ENCODE measurements at regions not wholly inside any gene's neighbourhood (a gene's known extent, or its start where the extent isn't known, plus 50 kb on each side); places are given as distances from the start of the nearest gene placed in this dataset.

GRCh38 chr2:9762164-9762563 is 81.1 kb upstream of the TAF1B start:
- intact Hi-C loops (cut with DNase I; ENCODE audit: low total_unique reads): no loop called here
- no peak overlapping the region for H3K4me3 ChIP-seq
- DNase-seq: no peak
- H3K4me1 ChIP-seq: no peaks in the 10 kb centered on the region
- H3K36me3 ChIP-seq: no peaks in the 10 kb centered on the region
- H3K27me3 ChIP-seq: no peaks in the 10 kb centered on the region
- H3K27ac ChIP-seq: no peak overlapping the region
- TF ChIP-seq POLR2A (IDR thresholded peaks at IDR 0.05) (no peak), CTCF (IDR thresholded peaks at IDR 0.05) (no peak)
- H3K9me3 ChIP-seq: no peaks in the 10 kb centered on the region

GRCh38 chr2:9762941-9763340 is 80.3 kb upstream of the TAF1B start:
- no peak for TF ChIP-seq CTCF (IDR thresholded peaks at IDR 0.05)
- TF ChIP-seq POLR2A (IDR thresholded peaks at IDR 0.05): no peak
- Histone ChIP-seq H3K4me1 (no peaks in the 10 kb centered on the region), H3K27me3 (no peaks in the 10 kb centered on the region), H3K36me3 (no peaks in the 10 kb centered on the region), H3K9me3 (no peaks in the 10 kb centered on the region), H3K4me3 (no peak overlapping the region), H3K27ac (no peak overlapping the region)
- DNase-seq: no peak
- intact Hi-C loops (cut with DNase I; ENCODE audit: low total_unique reads): no loop called here

- no peaks in the 10 kb centered on the region for H3K27me3 ChIP-seq
- H3K36me3 ChIP-seq: no peaks in the 10 kb centered on the region
- intact Hi-C loops (cut with DNase I; ENCODE audit: low total_unique reads): no loop called here
- no peak overlapping the region for H3K4me3 ChIP-seq
- DNase-seq: no peak
- H3K9me3 ChIP-seq: no peaks in the 10 kb centered on the region
- no peaks in the 10 kb centered on the region for H3K4me1 ChIP-seq
- TF ChIP-seq CTCF (IDR thresholded peaks at IDR 0.05) (no peak), POLR2A (IDR thresholded peaks at IDR 0.05) (no peak)
- no peak overlapping the region for H3K27ac ChIP-seq
Measured at GRCh38 chr2:9763356-9764152, 79.7 kb upstream of the TAF1B start.

GRCh38 chr2:9764153-9764778 is 79.0 kb upstream of the TAF1B start:
- TF ChIP-seq POLR2A (IDR thresholded peaks at IDR 0.05) (no peak), CTCF (IDR thresholded peaks at IDR 0.05) (no peak)
- H3K4me1 ChIP-seq: no peaks in the 10 kb centered on the region
- H3K36me3 ChIP-seq: no peaks in the 10 kb centered on the region
- H3K4me3 ChIP-seq: no peak overlapping the region
- no peak for DNase-seq
- no peak overlapping the region for H3K27ac ChIP-seq
- H3K27me3 ChIP-seq: no peaks in the 10 kb centered on the region
- H3K9me3 ChIP-seq: no peaks in the 10 kb centered on the region
- intact Hi-C loops (cut with DNase I; ENCODE audit: low total_unique reads): no loop called here
